GM19452 (cell line): ENCODE measurements at regions not wholly inside any gene's neighbourhood (a gene's known extent, or its start where the extent isn't known, plus 50 kb on each side); places are given as distances from the start of the nearest gene placed in this dataset.
A peak's percentile ranks its signal among the peaks of the same experiment; 100 is the strongest.
"Not testable (repeated sequence)": the region's sequence is repeated elsewhere in the genome, so short reads cannot be mapped to it uniquely, and the experiment has no call there.

Source experiments
- ATAC-seq: cut with Tn5 transposase; IDR thresholded peaks from one replicate; pipeline ENCODE4 v1.9.1; 2021; ENCODE audit not compliant: unreplicated experiment

DNA sequence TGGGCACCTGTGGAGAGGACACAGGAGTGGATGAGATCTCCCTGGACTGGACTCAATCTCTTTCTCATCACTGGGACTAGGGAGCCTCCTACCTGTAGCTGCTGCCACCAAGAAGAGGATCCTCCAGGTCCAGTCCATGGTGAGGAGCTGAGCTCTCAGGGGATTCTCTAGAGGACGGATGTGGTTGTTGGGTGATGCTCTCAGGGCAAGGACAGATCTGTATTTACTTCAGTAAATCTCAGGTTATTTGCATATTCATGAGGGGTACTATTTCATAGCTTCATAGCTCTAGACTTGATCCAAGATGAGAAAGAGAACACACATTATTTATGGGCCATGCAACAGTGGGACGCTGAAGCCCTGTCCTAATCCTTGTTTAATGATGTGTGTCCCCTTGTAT is 159.4 kb downstream of the POTEB start:
- ATAC-seq: peak; percentile 64

- ATAC-seq: peak; percentile 41
Observed at GRCh38 chr15:21717661-21718060, 159.9 kb downstream of the POTEB start.

GRCh38 chr15:21705480-21705879 is 172.1 kb downstream of the POTEB start:
- ATAC-seq: peak; percentile 69

- ATAC-seq: not testable (repeated sequence)
Observed at GRCh38 chr15:21698620-21699019, 178.9 kb downstream of the POTEB start.

DNA sequence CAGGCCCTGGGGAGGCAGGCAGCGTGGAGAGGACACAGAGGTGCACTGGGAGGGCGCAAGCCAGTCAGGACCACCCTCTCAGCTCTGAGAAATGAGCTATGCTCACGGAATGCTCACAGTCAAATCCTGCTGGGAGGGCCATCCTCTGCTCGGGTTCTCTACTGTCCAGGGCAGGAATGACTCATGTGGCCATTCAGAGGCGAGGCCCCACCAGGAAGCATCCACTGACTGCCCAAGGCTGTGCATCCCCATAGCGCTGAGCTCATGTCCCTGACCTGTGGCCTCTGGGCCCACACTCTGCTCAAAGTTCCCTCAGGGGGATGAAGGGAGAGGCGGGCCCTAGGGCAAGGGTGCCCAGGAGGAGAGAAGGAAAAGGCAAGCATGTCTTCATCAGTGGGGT is 182.4 kb downstream of the POTEB start:
- not testable (repeated sequence) for ATAC-seq

DNA sequence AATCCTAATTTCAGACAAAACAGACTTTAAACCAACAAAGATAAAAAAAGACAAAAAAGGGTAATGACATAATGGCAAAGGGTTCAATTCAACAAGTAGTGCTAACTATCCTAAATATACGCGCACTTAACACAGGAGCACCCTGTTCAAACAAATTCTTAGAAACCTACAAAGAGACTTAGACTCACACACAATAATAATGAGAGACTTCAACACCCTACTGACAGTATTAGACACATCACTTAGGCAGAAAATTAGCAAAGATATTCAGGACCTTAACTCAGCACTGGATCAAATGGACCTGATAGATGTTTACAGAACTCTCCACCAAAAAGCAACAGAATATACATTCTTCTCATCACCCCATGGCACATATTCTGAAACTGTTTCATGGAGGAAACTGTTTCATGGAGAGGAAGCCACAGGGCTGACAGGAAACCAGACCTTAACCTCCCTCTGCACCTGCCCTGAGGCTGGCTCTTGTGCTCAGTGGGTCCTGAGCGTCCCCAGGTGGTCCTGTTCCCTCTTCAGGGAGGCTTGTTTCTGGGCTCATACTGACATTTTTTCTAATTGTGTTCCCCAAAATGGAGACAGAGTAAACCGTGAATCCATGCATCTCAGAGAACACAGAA is 184.9 kb downstream of the POTEB start:
- not testable (repeated sequence) for ATAC-seq

DNA sequence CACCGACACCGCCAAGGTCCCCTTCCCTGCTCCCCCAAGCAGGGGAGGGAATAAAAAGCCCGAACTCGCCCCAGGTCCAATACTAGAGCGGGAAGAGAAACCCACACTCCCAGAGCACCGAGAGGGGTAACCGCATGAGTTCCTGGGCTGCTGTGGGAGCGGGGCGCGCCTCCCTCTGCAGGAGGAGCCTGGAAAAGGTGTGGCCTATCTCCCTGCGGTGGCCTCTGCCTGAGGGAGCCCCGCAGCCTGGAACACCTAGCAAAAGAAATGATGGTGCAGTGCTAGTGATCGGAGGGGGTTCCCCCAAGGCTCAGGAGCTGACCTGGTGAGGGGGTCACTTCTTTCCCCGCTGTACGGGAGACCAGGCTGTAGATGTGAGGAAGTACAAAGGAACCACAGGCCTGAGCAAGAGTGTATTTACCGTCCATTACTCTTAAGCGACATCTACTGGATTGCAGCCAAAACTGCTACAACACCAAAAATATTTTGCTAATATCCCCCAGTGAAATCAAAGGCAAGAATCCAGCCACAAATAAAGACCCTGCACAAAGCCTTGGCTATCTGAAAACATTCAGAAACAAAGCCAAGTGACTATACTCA is 216.6 kb upstream of the POTEB3 start:
- ATAC-seq: peak; percentile 69

DNA sequence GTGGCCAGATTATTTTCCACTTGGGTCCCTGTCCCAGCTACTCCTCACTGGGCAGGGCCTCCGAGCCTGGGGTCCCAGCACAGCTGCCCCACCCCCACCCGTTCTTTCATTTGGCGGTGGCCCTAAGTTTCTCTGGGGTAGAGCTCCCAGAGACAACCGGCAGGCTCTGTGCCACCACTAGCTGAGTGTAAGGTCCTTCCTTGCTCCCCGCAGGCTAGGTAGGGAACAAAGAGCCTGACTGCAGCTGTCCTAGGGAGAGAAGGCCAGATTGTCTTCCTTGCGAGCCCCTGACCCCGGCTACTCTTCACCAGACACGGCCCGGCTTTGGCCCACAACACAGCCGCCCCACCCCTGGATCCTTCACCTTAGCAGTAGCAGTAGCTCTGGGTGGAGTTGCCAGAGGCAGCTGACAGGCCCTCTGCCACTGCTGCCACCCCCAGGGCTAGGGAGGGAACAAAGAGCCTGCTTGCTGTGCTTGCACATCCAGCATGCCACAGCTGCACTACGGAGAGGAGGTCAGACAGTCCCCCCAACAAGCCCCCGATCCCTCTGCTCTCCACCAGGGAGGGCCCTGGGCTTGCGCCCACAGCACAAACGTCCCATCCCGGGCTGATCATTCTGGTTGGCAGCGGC is 215.9 kb upstream of the POTEB3 start:
- not testable (repeated sequence) for ATAC-seq

GRCh38 chr15:21653707-21654106 is 213.4 kb upstream of the POTEB3 start:
- not testable (repeated sequence) for ATAC-seq

DNA sequence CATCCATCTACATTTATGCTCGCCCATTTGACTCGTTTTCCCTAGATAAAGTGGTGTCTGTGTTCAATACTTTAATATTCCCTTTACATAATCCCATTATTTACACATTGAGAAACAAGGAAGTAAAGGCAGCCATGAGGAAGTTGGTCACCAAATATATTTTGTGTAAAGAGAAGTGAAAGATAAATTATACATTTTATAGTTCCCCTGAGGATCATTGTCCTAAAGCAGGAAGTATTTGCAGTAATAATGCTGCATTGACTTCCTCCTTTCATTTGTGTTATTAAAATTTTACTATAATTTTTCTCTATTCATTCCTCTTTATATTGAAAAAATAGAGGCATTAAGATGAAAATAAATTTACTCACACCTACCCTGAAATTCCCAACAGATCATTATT is 198.5 kb upstream of the POTEB3 start:
- ATAC-seq: not testable (repeated sequence)

DNA sequence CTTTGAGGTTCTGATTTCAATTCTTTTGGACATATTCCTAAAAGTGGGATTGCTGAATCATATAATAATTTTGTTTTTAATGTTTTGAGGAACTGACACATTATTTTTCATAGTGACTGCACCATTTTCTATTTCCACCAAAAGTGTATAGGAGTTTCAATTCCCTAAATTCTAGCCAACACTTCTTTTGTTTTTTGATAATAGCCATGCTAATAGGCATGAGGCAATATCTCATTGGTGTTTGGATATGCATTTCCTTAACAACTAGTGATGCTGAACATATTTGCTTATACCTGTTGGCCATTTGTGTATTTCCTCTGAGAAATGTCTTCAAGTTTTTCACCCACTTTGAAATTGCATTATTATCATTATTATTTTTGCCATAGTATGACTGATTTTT is 186.4 kb upstream of the POTEB3 start:
- not testable (repeated sequence) for ATAC-seq

- not testable (repeated sequence) for ATAC-seq
Observed at GRCh38 chr15:21609223-21609622, 168.9 kb upstream of the POTEB3 start.

GRCh38 chr15:21565426-21565825 is 125.1 kb upstream of the POTEB3 start:
- ATAC-seq: not testable (repeated sequence)

GRCh38 chr15:21551809-21552208 is 111.5 kb upstream of the POTEB3 start:
- not testable (repeated sequence) for ATAC-seq

DNA sequence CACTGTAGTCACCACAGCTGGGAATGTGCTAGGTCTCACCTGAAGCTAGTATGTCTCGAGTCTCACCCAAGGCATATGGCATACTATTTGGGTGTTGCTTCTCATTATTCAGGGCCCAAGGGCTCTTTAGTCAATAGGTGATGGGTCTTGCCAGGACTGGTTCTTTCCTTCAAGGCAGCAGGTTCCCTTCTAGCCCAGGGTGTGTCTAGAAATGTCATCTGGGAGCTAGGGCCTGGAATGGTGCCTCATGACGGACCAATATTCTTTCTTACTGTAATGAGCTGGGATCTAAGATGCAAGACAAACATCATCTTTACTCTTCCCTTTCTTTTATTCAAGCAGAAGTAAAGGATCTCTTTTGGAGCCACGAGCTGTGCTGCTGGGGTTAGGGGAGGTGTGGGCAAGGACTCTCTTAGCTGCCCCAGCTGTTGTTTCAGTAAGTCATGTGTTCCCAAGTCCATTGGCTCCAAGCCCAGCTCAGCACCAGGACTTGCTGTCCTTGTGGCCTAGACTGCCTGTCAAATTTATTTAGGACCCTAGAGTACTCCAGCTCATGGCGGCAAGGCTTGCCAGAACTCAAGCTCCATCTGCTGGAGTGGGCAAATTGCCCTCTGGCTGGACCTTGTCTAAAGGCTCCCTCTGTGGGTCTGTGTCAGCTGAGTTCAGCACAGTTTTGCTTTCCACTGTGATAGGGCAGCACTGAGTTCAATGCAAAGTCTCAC is 106.0 kb upstream of the POTEB3 start:
- ATAC-seq: not testable (repeated sequence)

DNA sequence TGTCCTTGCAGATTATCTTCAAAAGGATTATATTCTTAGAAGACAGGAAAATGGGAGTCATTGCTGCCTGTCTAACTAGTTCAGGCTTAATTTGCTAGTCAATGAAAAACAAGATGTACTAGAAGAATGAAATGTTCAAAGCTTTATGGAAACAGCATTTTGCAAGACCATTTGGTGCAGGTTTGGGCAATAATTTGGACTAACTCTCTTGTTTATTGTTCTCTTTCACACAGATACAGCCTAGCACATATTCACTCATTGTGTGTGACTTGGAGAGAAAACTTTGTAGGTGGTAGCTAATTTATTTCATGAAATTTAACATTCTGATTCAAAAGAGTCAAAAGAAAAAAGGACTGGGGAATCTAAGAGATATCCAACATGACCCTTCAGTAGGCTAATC is 92.5 kb upstream of the POTEB3 start:
- not testable (repeated sequence) for ATAC-seq

DNA sequence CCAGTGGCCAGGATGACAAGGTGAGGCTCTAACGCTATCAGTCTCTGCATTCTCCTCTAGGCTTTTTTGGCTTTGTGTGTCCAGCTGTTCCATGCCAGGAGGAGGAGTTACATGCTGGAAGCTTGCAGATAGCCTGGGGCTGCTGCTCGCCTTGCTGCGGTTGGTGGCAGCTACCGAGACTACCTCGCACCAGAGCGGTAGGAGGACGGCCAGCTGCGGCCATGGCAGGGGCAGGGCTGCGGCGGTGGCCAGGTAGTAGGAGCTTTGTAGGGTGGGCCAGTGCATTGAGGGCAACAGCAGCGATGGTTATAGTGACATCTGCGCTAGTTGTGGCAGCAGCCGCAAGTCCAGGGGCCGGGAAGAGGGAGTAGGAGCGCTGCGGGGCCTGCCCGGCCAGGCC is 75.9 kb upstream of the POTEB3 start:
- not testable (repeated sequence) for ATAC-seq

DNA sequence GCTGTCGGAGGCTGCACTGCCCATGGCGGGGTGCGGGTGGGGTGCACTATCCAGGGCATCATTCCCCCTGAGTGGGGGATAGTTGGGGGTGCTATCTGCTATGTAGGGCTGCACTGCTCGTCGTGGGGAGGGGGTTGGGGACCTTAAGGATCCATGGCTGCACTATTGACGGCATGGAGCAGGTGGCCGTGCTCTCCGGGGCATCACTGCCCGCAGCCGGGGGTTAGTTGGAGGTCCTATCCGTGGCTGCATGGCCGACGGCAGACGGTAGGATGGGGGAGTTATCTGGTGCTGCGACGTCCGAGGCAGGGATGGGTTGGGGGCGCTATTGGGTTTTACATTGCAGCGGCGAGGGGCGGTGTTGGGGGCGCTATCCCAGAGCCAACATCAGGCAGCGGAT is 75.0 kb upstream of the POTEB3 start:
- ATAC-seq: not testable (repeated sequence)

DNA sequence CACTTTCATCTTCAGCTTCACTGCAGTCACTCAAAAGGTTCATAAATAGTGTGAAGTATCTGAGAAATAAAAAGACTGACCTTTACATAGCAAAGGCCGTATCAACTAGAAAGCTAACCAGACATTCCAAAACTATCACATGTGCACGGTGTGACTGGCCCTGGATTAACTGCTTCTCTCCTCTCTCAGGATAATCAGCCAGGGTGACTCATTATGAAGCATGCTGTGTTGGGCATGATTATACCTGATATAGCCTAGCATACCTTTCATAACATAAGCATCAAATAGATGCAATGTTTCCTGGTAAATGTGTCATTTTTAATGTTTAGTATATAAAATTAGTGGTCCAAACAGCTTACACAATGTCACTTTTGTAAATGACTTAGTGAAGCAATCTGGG is 62.7 kb upstream of the POTEB3 start:
- ATAC-seq: not testable (repeated sequence)
